Omental fat pad (tissue), 3 donors: ENCODE measurements at regions not wholly inside any gene's neighbourhood (a gene's known extent, or its start where the extent isn't known, plus 50 kb on each side); places are given as distances from the start of the nearest gene placed in this dataset.

ENCODE experiments used
- ATAC-seq: fragments of 150-250 bp; one replicate; pipeline ENCODE4 v1.9.1; 2016; ENCODE audit warnings: mild to moderate bottlenecking, moderate library complexity; ENCODE audit not compliant: low FRiP score
- DNase-seq: peaks from one replicate; pipeline ENCODE4 v3.0.0-alpha.2; 2019; ENCODE audit warnings: low spot score
- CTCF ChIP-seq, 3 donors: fragments of 450-650 bp; IDR thresholded peaks; one replicate each; pipeline ENCODE4 v1.5.1; 2016 to 2017; ENCODE audit warnings: antibody characterized with exemption in 3 of 3, mild to moderate bottlenecking in 3 of 3, moderate library complexity in 2 of 3

GRCh38 chr2:59857109-59857508 is 696.3 kb downstream of the BCL11A start:
- TF ChIP-seq CTCF (IDR thresholded peaks at IDR 0.05), result no peak
- no peak for ATAC-seq
- no peak for DNase-seq

GRCh38 chr2:59856391-59856790 is 697.1 kb downstream of the BCL11A start:
- no peak for TF ChIP-seq CTCF (IDR thresholded peaks at IDR 0.05)
- ATAC-seq, result no peak
- DNase-seq, result no peak

- DNase-seq (no peak), ATAC-seq (no peak)
- TF ChIP-seq CTCF (IDR thresholded peaks at IDR 0.05), result no peak
Measured at GRCh38 chr2:59853032-59853431, 700.4 kb downstream of the BCL11A start.

GRCh38 chr2:59851836-59852475 is 701.5 kb downstream of the BCL11A start:
- ATAC-seq, result no peak
- no peak for TF ChIP-seq CTCF (IDR thresholded peaks at IDR 0.05)
- DNase-seq, result no peak

- ATAC-seq, result no peak
- no peak for DNase-seq
- TF ChIP-seq CTCF (IDR thresholded peaks at IDR 0.05), result no peak
Measured at GRCh38 chr2:59850554-59850953, 702.9 kb downstream of the BCL11A start.

GRCh38 chr2:59833941-59834340 is 719.5 kb downstream of the BCL11A start:
- TF ChIP-seq CTCF (IDR thresholded peaks at IDR 0.05), result no peak
- no peak for ATAC-seq

GRCh38 chr2:59830601-59831000 is 722.9 kb downstream of the BCL11A start:
- DNase-seq (no peak), ATAC-seq (no peak)
- TF ChIP-seq CTCF (IDR thresholded peaks at IDR 0.05), result no peak

More at GRCh38 chr2:59833941-59834340, 719.5 kb downstream of the BCL11A start:
- DNase-seq, result no peak
